Tibial nerve (tissue), 4 donors: ENCODE measurements at regions not wholly inside any gene's neighbourhood (a gene's known extent, or its start where the extent isn't known, plus 50 kb on each side); places are given as distances from the start of the nearest gene placed in this dataset.

Source experiments
- CTCF ChIP-seq, 5 experiments: fragments of 200-600 bp in 3 of 5; fragments of 450-650 bp in 2 of 5; sonication (generic) in 3 of 5; IDR thresholded peaks; one replicate each; pipeline ENCODE4 v1.5.1; 2016 to 2019; ENCODE audit warnings: antibody characterized with exemption in 5 of 5, mild to moderate bottlenecking in 3 of 5, moderate library complexity in 2 of 5
- EP300 ChIP-seq, 2 donors: sonication (generic); formaldehyde crosslinking; IDR thresholded peaks; one replicate each; pipeline ENCODE4 v1.6.1; 2017; ENCODE audit warnings: antibody characterized with exemption in 2 of 2, mild to moderate bottlenecking in 1 of 2
- POLR2A ChIP-seq, 2 donors: fragments of 450-650 bp; IDR thresholded peaks; one replicate each; pipeline ENCODE4 v1.6.1; 2017; ENCODE audit warnings: antibody characterized with exemption in 2 of 2, mild to moderate bottlenecking in 2 of 2, moderate library complexity in 2 of 2

- no peak for TF ChIP-seq CTCF (IDR thresholded peaks at IDR 0.05)
- TF ChIP-seq POLR2A (IDR thresholded peaks at IDR 0.05): no peak
- no peak for TF ChIP-seq EP300 (IDR thresholded peaks at IDR 0.05)
These were observed 120.1 kb upstream of the SMAD3 start for GRCh38 chr15:66945286-66945685.
